CMK (cell line): ENCODE measurements at regions not wholly inside any gene's neighbourhood (a gene's known extent, or its start where the extent isn't known, plus 50 kb on each side); places are given as distances from the start of the nearest gene placed in this dataset.

Experiments used
- DNase-seq: peaks from one replicate; pipeline ENCODE4 v3.0.0-alpha.2; 2010; ENCODE audit warnings: low read depth

- DNase-seq, result no peak
Observed at GRCh38 chr15:97350813-97351212, 609.7 kb upstream of the ARRDC4 start.

GRCh38 chr15:97383516-97383915, 577.0 kb upstream of the ARRDC4 start:
- no peak for DNase-seq

GRCh38 chr15:97386940-97387339, 573.6 kb upstream of the ARRDC4 start:
- DNase-seq, result no peak

GRCh38 chr15:97401195-97401594, 559.3 kb upstream of the ARRDC4 start:
- no peak for DNase-seq

GRCh38 chr15:97401970-97402369, 558.5 kb upstream of the ARRDC4 start:
- no peak for DNase-seq

- DNase-seq, result no peak
Observed at GRCh38 chr15:97406841-97407240, 553.7 kb upstream of the ARRDC4 start.

GRCh38 chr15:97410897-97411575, 549.5 kb upstream of the ARRDC4 start:
- DNase-seq, result no peak

- no peak for DNase-seq
Observed at GRCh38 chr15:97420130-97420529, 540.4 kb upstream of the ARRDC4 start.

GRCh38 chr15:97425596-97425995, 534.9 kb upstream of the ARRDC4 start:
- no peak for DNase-seq

GRCh38 chr15:97443101-97443500, 517.4 kb upstream of the ARRDC4 start:
- DNase-seq, result no peak

GRCh38 chr15:97446138-97446537, 514.4 kb upstream of the ARRDC4 start:
- no peak for DNase-seq

- DNase-seq, result no peak
Observed at GRCh38 chr15:97456521-97457202, 503.8 kb upstream of the ARRDC4 start.

GRCh38 chr15:97457203-97457847, 503.2 kb upstream of the ARRDC4 start:
- no peak for DNase-seq

GRCh38 chr15:97459771-97460170, 500.7 kb upstream of the ARRDC4 start:
- DNase-seq, result no peak

- DNase-seq, result no peak
Observed at GRCh38 chr15:97461226-97461625, 499.3 kb upstream of the ARRDC4 start.

GRCh38 chr15:97463696-97464095, 496.8 kb upstream of the ARRDC4 start:
- DNase-seq, result no peak

GRCh38 chr15:97470417-97470816, 490.1 kb upstream of the ARRDC4 start:
- no peak for DNase-seq

- no peak for DNase-seq
Observed at GRCh38 chr15:97473627-97474026, 486.9 kb upstream of the ARRDC4 start.

GRCh38 chr15:97479957-97480356, 480.5 kb upstream of the ARRDC4 start:
- DNase-seq, result no peak

GRCh38 chr15:97482521-97482920, 478.0 kb upstream of the ARRDC4 start:
- DNase-seq, result no peak

- DNase-seq, result no peak
Observed at GRCh38 chr15:97483232-97483631, 477.3 kb upstream of the ARRDC4 start.

GRCh38 chr15:97490429-97490828, 470.1 kb upstream of the ARRDC4 start:
- no peak for DNase-seq

- peak; percentile 12 for DNase-seq
Observed at GRCh38 chr15:97501291-97501690, 459.2 kb upstream of the ARRDC4 start.
